Endodermal cell (in vitro differentiated cells): ENCODE measurements at regions not wholly inside any gene's neighbourhood (a gene's known extent, or its start where the extent isn't known, plus 50 kb on each side); places are given as distances from the start of the nearest gene placed in this dataset.

ENCODE experiments used
- DNase-seq: peaks from one replicate; pipeline ENCODE4 v3.0.0-alpha.2; 2017
- H3K27ac ChIP-seq: 2 replicates; pipeline ENCODE4 v1.5.1; 2013; ENCODE audit warnings: mild to moderate bottlenecking, low read depth, low read length, moderate library complexity
- H3K27me3 ChIP-seq: 2 replicates; pipeline ENCODE4 v1.6.1; 2013; ENCODE audit warnings: mild to moderate bottlenecking, low read length, moderate library complexity; ENCODE audit not compliant: insufficient read depth, control insufficient read depth, poor library complexity, severe bottlenecking
- H3K36me3 ChIP-seq: 2 replicates; pipeline ENCODE4 v1.7.0; 2013; ENCODE audit warnings: mild to moderate bottlenecking, low read length, moderate library complexity; ENCODE audit not compliant: control insufficient read depth, insufficient read depth
- H3K4me1 ChIP-seq: one replicate; pipeline ENCODE4 v1.7.0; 2013; ENCODE audit warnings: low read length; ENCODE audit not compliant: control insufficient read depth, insufficient read depth
- H3K4me3 ChIP-seq: 2 replicates; pipeline ENCODE4 v1.5.1; 2013; ENCODE audit warnings: mild to moderate bottlenecking, low read length, moderate library complexity
- H3K9ac ChIP-seq: 2 replicates; pipeline ENCODE4 v1.6.1; 2013; ENCODE audit warnings: mild to moderate bottlenecking, low read length, moderate library complexity; ENCODE audit not compliant: poor library complexity, severe bottlenecking; ENCODE audit errors: extremely low read depth
- H3K9me3 ChIP-seq: 2 replicates; pipeline ENCODE4 v1.6.1; 2013; ENCODE audit warnings: mild to moderate bottlenecking, low read length, moderate library complexity; ENCODE audit not compliant: control insufficient read depth
- H3K27ac Mint-ChIP-seq: 2 replicates; pipeline ENCODE4 v1.8.0; 2020; ENCODE audit warnings: mixed read lengths
- H3K27me3 Mint-ChIP-seq: 2 replicates; pipeline ENCODE4 v1.8.0; 2021; ENCODE audit warnings: mild to moderate bottlenecking, mixed read lengths; ENCODE audit not compliant: insufficient read depth
- H3K36me3 Mint-ChIP-seq: 2 replicates; pipeline ENCODE4 v1.8.0; 2020; ENCODE audit warnings: low read depth, mixed read lengths
- H3K4me1 Mint-ChIP-seq: 2 replicates; pipeline ENCODE4 v1.8.0; 2020; ENCODE audit warnings: mixed read lengths
- H3K4me3 Mint-ChIP-seq: 2 replicates; pipeline ENCODE4 v1.8.0; 2020; ENCODE audit warnings: mild to moderate bottlenecking, moderate library complexity, mixed read lengths
- H3K9me3 Mint-ChIP-seq: 2 replicates; pipeline ENCODE4 v1.8.0; 2020; ENCODE audit warnings: mild to moderate bottlenecking, mixed read lengths
- CTCF ChIP-seq: fragments of 200-600 bp; sonication (generic); conservative IDR thresholded peaks from 2 replicates; pipeline ENCODE4 v1.5.0; 2021; ENCODE audit warnings: antibody characterized with exemption, mild to moderate bottlenecking
- WGBS, 2 experiments: methylation state at CpG; one replicate each; pipeline versions ENCODE4 v1.1.5 to v1.1.7; 2013; ENCODE audit warnings: missing lambda C conversion rate in 2 of 2, mixed read lengths in 1 of 2; ENCODE audit not compliant: insufficient coverage in 1 of 2, insufficient read length in 1 of 2; 5-methylcytosine and 5-hydroxymethylcytosine counted together

- Histone ChIP-seq H3K4me3 (no peak overlapping the region), H3K27ac (no peak overlapping the region), H3K36me3 (no peaks in the 10 kb centered on the region), H3K27me3 (no peaks in the 10 kb centered on the region), H3K4me1 (peaks cover 4% of the 10 kb centered on the region), H3K9me3 (no peaks in the 10 kb centered on the region), H3K9ac (no peak overlapping the region)
- H3K4me3 Mint-ChIP-seq = no peak overlapping the region
- 92 to 93% methylated on average over 3 to 5 of the region's 5 CpGs for WGBS, 2 experiments
- H3K27me3 Mint-ChIP-seq = no peaks in the 10 kb centered on the region
- H3K36me3 Mint-ChIP-seq = no peaks in the 10 kb centered on the region
- DNase-seq = peak; percentile 33
- H3K9me3 Mint-ChIP-seq = no peaks in the 10 kb centered on the region
- H3K27ac Mint-ChIP-seq = no peak overlapping the region
- H3K4me1 Mint-ChIP-seq = peaks cover 11% of the 10 kb centered on the region
- no peak for TF ChIP-seq CTCF
These were observed 217.0 kb upstream of the CST7 start for GRCh38 chr20:24732076-24732475.

GRCh38 chr20:24732599-24732998, 216.5 kb upstream of the CST7 start:
- 94% methylated on average over 4 of the region's 4 CpGs; no CpG with 5 or more reads in 1 of the 2 experiments for WGBS, 2 experiments
- no peak for TF ChIP-seq CTCF

GRCh38 chr20:24733416-24733815, 215.7 kb upstream of the CST7 start:
- Mint-ChIP-seq H3K4me1 (peaks cover 15% of the 10 kb centered on the region), H3K27me3 (peaks cover 2% of the 10 kb centered on the region), H3K9me3 (no peaks in the 10 kb centered on the region), H3K4me3 (no peak overlapping the region), H3K27ac (no peak overlapping the region), H3K36me3 (no peaks in the 10 kb centered on the region)
- Histone ChIP-seq H3K4me3 (no peak overlapping the region), H3K27me3 (no peaks in the 10 kb centered on the region), H3K27ac (no peak overlapping the region), H3K9me3 (no peaks in the 10 kb centered on the region), H3K9ac (no peak overlapping the region), H3K4me1 (peaks cover 4% of the 10 kb centered on the region), H3K36me3 (no peaks in the 10 kb centered on the region)
- no peak for DNase-seq
- WGBS, 2 experiments = 87 to 91% methylated on average over 1 of the region's 1 CpG
- no peak for TF ChIP-seq CTCF

More at GRCh38 chr20:24732599-24732998, 216.5 kb upstream of the CST7 start:
- Mint-ChIP-seq H3K36me3 (no peaks in the 10 kb centered on the region), H3K4me1 (peaks cover 15% of the 10 kb centered on the region), H3K27me3 (no peaks in the 10 kb centered on the region), H3K4me3 (no peak overlapping the region), H3K9me3 (no peaks in the 10 kb centered on the region), H3K27ac (no peak overlapping the region)
- peak; percentile 32 for DNase-seq
- peaks cover 4% of the 10 kb centered on the region for H3K4me1 ChIP-seq
- no peaks in the 10 kb centered on the region for H3K36me3 ChIP-seq
- H3K9me3 ChIP-seq = no peaks in the 10 kb centered on the region
- H3K27me3 ChIP-seq = no peaks in the 10 kb centered on the region
- no peak overlapping the region for H3K27ac ChIP-seq
- no peak overlapping the region for H3K9ac ChIP-seq
- H3K4me3 ChIP-seq = no peak overlapping the region
